ENCODE measurements at regions not wholly inside any gene's neighbourhood (a gene's known extent, or its start where the extent isn't known, plus 50 kb on each side); places are given as distances from the start of the nearest gene placed in this dataset.

DNA sequence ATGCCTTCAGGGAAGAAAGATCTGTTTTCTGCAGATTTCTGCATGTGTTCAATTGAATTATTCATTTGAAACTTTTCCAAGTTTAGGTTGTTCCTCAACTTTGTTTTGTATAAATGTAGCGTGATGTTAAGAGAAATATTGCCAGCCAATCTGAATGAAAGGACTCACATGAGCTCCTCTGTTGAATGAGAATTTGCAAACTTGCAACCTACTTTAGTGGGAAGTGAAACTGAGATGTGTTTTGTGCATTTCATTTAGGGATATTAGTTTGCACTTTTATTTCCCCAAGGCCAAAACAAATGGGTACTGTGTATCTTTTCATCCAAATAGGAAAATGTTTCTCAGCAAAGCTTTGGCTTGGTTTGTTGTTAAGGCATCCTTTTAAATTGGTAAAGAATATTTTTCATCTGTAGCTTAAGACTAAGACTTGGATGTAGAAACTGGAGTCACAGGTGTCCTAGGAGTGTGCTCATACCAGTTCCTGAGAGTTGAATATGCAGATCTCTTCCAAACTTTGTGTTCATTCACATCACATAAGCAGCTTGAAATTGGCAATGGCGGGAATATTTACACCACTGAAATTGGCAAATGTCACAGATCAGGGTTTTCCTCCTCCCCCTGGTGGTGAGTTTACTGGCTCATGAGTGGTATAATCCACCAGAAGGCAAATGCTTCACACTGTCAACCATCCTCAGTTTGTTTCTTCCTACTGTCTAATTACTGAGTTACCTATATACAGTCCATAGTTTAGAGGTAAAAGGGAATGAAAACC is 193.6 kb upstream of the BANK1 start:
- TF ChIP-seq, protein P1, sequence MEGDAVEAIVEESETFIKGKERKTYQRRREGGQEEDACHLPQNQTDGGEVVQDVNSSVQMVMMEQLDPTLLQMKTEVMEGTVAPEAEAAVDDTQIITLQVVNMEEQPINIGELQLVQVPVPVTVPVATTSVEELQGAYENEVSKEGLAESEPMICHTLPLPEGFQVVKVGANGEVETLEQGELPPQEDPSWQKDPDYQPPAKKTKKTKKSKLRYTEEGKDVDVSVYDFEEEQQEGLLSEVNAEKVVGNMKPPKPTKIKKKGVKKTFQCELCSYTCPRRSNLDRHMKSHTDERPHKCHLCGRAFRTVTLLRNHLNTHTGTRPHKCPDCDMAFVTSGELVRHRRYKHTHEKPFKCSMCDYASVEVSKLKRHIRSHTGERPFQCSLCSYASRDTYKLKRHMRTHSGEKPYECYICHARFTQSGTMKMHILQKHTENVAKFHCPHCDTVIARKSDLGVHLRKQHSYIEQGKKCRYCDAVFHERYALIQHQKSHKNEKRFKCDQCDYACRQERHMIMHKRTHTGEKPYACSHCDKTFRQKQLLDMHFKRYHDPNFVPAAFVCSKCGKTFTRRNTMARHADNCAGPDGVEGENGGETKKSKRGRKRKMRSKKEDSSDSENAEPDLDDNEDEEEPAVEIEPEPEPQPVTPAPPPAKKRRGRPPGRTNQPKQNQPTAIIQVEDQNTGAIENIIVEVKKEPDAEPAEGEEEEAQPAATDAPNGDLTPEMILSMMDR (IDR thresholded peaks at IDR 0.05; ENCODE audit: poor library complexity, severe bottlenecking), result no peak
- TF ChIP-seq RAD21 (conservative IDR thresholded peaks at IDR 0.05), result no peak
- TF ChIP-seq EP300 (conservative IDR thresholded peaks at IDR 0.05; ENCODE audit: poor library complexity, severe bottlenecking), result no peak
